Osteocyte (in vitro differentiated cells): ENCODE measurements at regions not wholly inside any gene's neighbourhood (a gene's known extent, or its start where the extent isn't known, plus 50 kb on each side); places are given as distances from the start of the nearest gene placed in this dataset.

Experiments used
- DNase-seq: peaks from one replicate; pipeline ENCODE4 v3.0.0; 2021; ENCODE audit warnings: mixed read lengths; ENCODE audit not compliant: unreplicated experiment; ENCODE audit errors: extremely low spot score
- H3K27ac Mint-ChIP-seq: one replicate; pipeline ENCODE4 v1.8.0; 2021; ENCODE audit warnings: mild to moderate bottlenecking, mixed read lengths; ENCODE audit not compliant: unreplicated experiment
- H3K27me3 Mint-ChIP-seq: one replicate; pipeline ENCODE4 v1.8.0; 2021; ENCODE audit warnings: mixed read lengths; ENCODE audit not compliant: unreplicated experiment
- H3K36me3 Mint-ChIP-seq: one replicate; pipeline ENCODE4 v1.8.0; 2021; ENCODE audit warnings: mixed read lengths; ENCODE audit not compliant: unreplicated experiment
- H3K4me1 Mint-ChIP-seq: one replicate; pipeline ENCODE4 v1.8.0; 2021; ENCODE audit warnings: mixed read lengths; ENCODE audit not compliant: unreplicated experiment
- H3K4me3 Mint-ChIP-seq: one replicate; pipeline ENCODE4 v1.8.0; 2021; ENCODE audit warnings: mild to moderate bottlenecking, moderate library complexity, mixed read lengths; ENCODE audit not compliant: unreplicated experiment
- H3K9me3 Mint-ChIP-seq: one replicate; pipeline ENCODE4 v1.8.0; 2021; ENCODE audit warnings: mixed read lengths; ENCODE audit not compliant: unreplicated experiment
- CTCF ChIP-seq: fragments of 200-600 bp; sonication (generic); IDR thresholded peaks from 2 replicates; pipeline ENCODE4 v1.5.0; 2021; ENCODE audit warnings: antibody characterized with exemption, mild to moderate bottlenecking, moderate library complexity

- Mint-ChIP-seq H3K27me3 (peaks cover 16% of the 10 kb centered on the region), H3K36me3 (no peaks in the 10 kb centered on the region), H3K27ac (no peak overlapping the region), H3K4me3 (no peak overlapping the region), H3K4me1 (no peaks in the 10 kb centered on the region), H3K9me3 (no peaks in the 10 kb centered on the region)
- peak; percentile 83 for TF ChIP-seq CTCF
- no peak for DNase-seq
Measured at GRCh38 chr6:166786704-166787293, 159.7 kb upstream of the RPS6KA2 start.

- peaks cover 9% of the 10 kb centered on the region for H3K27me3 Mint-ChIP-seq
- H3K4me1 Mint-ChIP-seq, result no peaks in the 10 kb centered on the region
- H3K4me3 Mint-ChIP-seq, result no peak overlapping the region
- TF ChIP-seq CTCF, result no peak
- H3K36me3 Mint-ChIP-seq, result no peaks in the 10 kb centered on the region
- peak; percentile 53 for DNase-seq
- H3K9me3 Mint-ChIP-seq, result no peaks in the 10 kb centered on the region
- no peak overlapping the region for H3K27ac Mint-ChIP-seq
Measured at GRCh38 chr6:166785131-166785530, 158.1 kb upstream of the RPS6KA2 start.

- Mint-ChIP-seq H3K36me3 (no peaks in the 10 kb centered on the region), H3K27me3 (peaks cover 5% of the 10 kb centered on the region), H3K27ac (no peak overlapping the region), H3K4me1 (no peaks in the 10 kb centered on the region), H3K4me3 (no peak overlapping the region), H3K9me3 (no peaks in the 10 kb centered on the region)
- no peak for TF ChIP-seq CTCF
- no peak for DNase-seq
Measured at GRCh38 chr6:166784691-166785090, 157.6 kb upstream of the RPS6KA2 start.

- Mint-ChIP-seq H3K36me3 (no peaks in the 10 kb centered on the region), H3K27ac (no peak overlapping the region), H3K4me3 (no peak overlapping the region), H3K4me1 (no peaks in the 10 kb centered on the region), H3K9me3 (no peaks in the 10 kb centered on the region), H3K27me3 (peaks cover 10% of the 10 kb centered on the region)
- no peak for TF ChIP-seq CTCF
- peak; percentile 68 for DNase-seq
Measured at GRCh38 chr6:166782520-166782919, 155.5 kb upstream of the RPS6KA2 start.

- Mint-ChIP-seq H3K27ac (no peak overlapping the region), H3K36me3 (no peaks in the 10 kb centered on the region), H3K4me1 (no peaks in the 10 kb centered on the region), H3K9me3 (no peaks in the 10 kb centered on the region), H3K4me3 (no peak overlapping the region), H3K27me3 (peaks cover 17% of the 10 kb centered on the region)
- DNase-seq, result no peak
- TF ChIP-seq CTCF, result no peak
Measured at GRCh38 chr6:166781331-166781730, 154.3 kb upstream of the RPS6KA2 start.
